Karpas-422 (cell line): ENCODE measurements at regions not wholly inside any gene's neighbourhood (a gene's known extent, or its start where the extent isn't known, plus 50 kb on each side); places are given as distances from the start of the nearest gene placed in this dataset.

Experiments
- DNase-seq: peaks from one replicate; pipeline ENCODE4 v3.0.0-alpha.2; 2015
- H2AFZ ChIP-seq: fragments of 200-600 bp; sonication (generic); 2 replicates; pipeline ENCODE4 v1.6.1; 2014; ENCODE audit warnings: antibody characterized with exemption, low read length, mixed read lengths
- H3K27ac ChIP-seq: fragments of 200-600 bp; sonication (generic); 2 replicates; pipeline ENCODE4 v1.5.1; 2014; ENCODE audit warnings: mild to moderate bottlenecking, low read length, moderate library complexity
- H3K27me3 ChIP-seq: fragments of 200-600 bp; sonication (generic); 2 replicates; pipeline ENCODE4 v1.6.1; 2014; ENCODE audit warnings: low read length, mixed read lengths
- H3K36me3 ChIP-seq: fragments of 200-600 bp; sonication (generic); 2 replicates; pipeline ENCODE4 v1.6.1; 2014; ENCODE audit warnings: low read length, mixed read lengths; ENCODE audit not compliant: insufficient read depth
- H3K4me1 ChIP-seq: fragments of 200-600 bp; sonication (generic); 2 replicates; pipeline ENCODE4 v1.6.1; 2014; ENCODE audit warnings: mild to moderate bottlenecking, low read length, mixed read lengths
- H3K4me2 ChIP-seq: fragments of 200-600 bp; sonication (generic); 2 replicates; pipeline ENCODE4 v1.6.1; 2014; ENCODE audit warnings: low read length, low read depth, mild to moderate bottlenecking; ENCODE audit not compliant: poor library complexity, severe bottlenecking
- H3K4me3 ChIP-seq: fragments of 200-600 bp; sonication (generic); 2 replicates; pipeline ENCODE4 v1.5.1; 2014; ENCODE audit warnings: mild to moderate bottlenecking, antibody characterized with exemption, low read length, mixed read lengths
- H3K79me2 ChIP-seq: fragments of 200-600 bp; sonication (generic); 2 replicates; pipeline ENCODE4 v1.6.1; 2014; ENCODE audit warnings: mild to moderate bottlenecking, low read length, mixed read lengths
- H3K9ac ChIP-seq: fragments of 200-600 bp; sonication (generic); 2 replicates; pipeline ENCODE4 v1.6.0; 2014; ENCODE audit warnings: low read length
- H3K9me2 ChIP-seq: fragments of 200-600 bp; sonication (generic), shearing (Covaris generic); replicated peaks from 2 replicates; pipeline ENCODE4 v1.6.0; 2014; ENCODE audit warnings: mild to moderate bottlenecking, low read length, moderate library complexity; ENCODE audit not compliant: insufficient read depth
- H3K9me3 ChIP-seq: fragments of 300-700, 200-600 bp; sonication (generic); 2 replicates; pipeline ENCODE4 v1.6.1; 2014; ENCODE audit warnings: low read length, mixed read lengths
- H4K20me1 ChIP-seq: fragments of 200-600 bp; sonication (generic); 2 replicates; pipeline ENCODE4 v1.6.1; 2014; ENCODE audit warnings: mild to moderate bottlenecking, antibody characterized with exemption, low read length, low read depth; ENCODE audit not compliant: insufficient read depth

- Histone ChIP-seq H3K9me3 (no peaks in the 10 kb centered on the region), H3K4me3 (no peak overlapping the region), H3K9ac (no peak overlapping the region), H3K36me3 (no peaks in the 10 kb centered on the region), H3K4me1 (peaks cover 6% of the 10 kb centered on the region), H3K27ac (no peak overlapping the region), H3K9me2 (no peaks in the 10 kb centered on the region), H2AFZ (no peak overlapping the region), H3K27me3 (0 out of 2 replicates have a peak, but pooled peaks cover 2% of the 10 kb centered on the region), H3K79me2 (no peaks in the 10 kb centered on the region), H3K4me2 (no peak overlapping the region), H4K20me1 (no peaks in the 10 kb centered on the region)
- DNase-seq: no peak
These were observed 147.7 kb downstream of the SH3BGRL2 start for GRCh38 chr6:79778816-79779215.

DNA sequence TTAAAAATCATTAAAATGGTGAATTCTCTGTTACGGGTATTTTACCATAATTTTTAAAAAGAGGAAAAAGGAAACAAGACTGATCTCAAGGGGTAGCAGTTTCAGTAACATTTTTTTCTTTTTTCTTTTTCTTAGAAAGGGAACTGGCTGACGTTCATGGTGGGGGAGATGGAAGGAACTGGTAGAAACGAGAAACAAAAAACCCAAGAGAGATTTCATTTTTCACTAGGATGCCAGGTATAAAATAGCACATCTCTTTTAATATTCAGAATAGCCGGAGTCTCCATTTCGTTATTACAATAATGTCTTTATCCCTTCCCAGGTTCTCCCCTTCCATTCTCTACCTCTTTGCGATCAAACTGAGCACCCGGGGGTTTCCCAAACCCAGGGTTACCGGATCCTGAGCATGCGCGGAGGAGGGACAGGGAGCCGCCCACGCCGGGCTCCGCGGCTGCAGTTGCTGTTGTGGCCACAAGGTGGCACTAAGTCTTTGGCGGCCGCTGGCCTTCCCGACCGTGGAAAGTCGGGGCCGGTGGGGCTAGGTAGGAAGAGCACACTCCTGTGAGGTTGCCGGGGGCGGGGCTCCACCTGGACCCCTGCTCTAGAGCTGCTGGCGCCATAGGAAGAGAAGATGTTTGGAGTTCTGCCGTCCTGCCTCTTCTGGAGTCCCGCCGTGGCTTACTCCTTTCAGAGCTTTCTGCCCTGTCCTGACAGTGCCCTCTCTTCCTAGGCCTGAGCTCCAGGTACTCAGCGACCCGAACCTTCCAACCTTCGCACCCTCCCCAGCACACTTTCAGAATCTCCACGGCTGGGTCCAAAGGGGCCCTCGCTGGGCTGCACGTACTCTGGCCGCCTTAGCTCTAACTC lies 146.8 kb downstream of the SH3BGRL2 start:
- Histone ChIP-seq H3K27me3 (0 out of 2 replicates have a peak, but pooled peaks cover 2% of the 10 kb centered on the region), H3K4me1 (peaks cover 6% of the 10 kb centered on the region), H3K27ac (no peak overlapping the region), H3K79me2 (no peaks in the 10 kb centered on the region), H3K4me2 (peak overlapping the region; percentile 48), H3K36me3 (no peaks in the 10 kb centered on the region), H4K20me1 (no peaks in the 10 kb centered on the region), H3K9me2 (no peaks in the 10 kb centered on the region), H3K9ac (0 out of 2 replicates have a peak overlapping the region, but pooled peaks have one; percentile 7), H3K9me3 (no peaks in the 10 kb centered on the region), H3K4me3 (peak overlapping the region; percentile 35; the same call in 1 of the 2 replicates), H2AFZ (peak overlapping the region; percentile 53; the same call in 1 of the 2 replicates)
- DNase-seq: peak; percentile 89

DNA sequence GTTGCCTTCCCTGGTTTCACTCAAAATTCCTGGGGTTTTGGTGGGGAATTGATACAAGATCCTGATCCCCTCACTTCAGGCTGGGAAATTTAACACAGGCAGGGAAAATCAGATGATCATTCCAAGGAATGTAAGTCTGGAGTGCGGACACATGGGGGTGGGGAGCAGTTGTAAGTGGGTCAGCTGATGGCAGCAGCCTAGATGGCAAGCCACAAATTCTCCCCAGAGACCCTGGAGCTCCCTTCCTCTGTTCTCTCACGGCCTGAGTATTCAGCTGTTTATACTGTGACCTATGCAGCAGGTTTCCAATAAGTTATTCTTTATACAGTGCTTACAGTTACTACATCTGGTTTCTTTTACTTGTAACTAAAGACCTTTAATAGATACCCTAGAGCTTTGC lies 144.9 kb downstream of the SH3BGRL2 start:
- Histone ChIP-seq H3K36me3 (no peaks in the 10 kb centered on the region), H3K9ac (no peak overlapping the region), H4K20me1 (no peaks in the 10 kb centered on the region), H3K79me2 (no peaks in the 10 kb centered on the region), H3K4me3 (no peak overlapping the region), H3K9me2 (no peaks in the 10 kb centered on the region), H3K27ac (no peak overlapping the region), H3K27me3 (0 out of 2 replicates have a peak, but pooled peaks cover 2% of the 10 kb centered on the region), H2AFZ (no peak overlapping the region), H3K4me2 (no peak overlapping the region), H3K9me3 (no peaks in the 10 kb centered on the region), H3K4me1 (peaks cover 6% of the 10 kb centered on the region)
- DNase-seq: no peak

- no peak for DNase-seq
- Histone ChIP-seq H2AFZ (no peak overlapping the region), H3K79me2 (no peaks in the 10 kb centered on the region), H3K27ac (no peak overlapping the region), H3K4me1 (peaks cover 6% of the 10 kb centered on the region), H3K9me2 (no peaks in the 10 kb centered on the region), H3K4me2 (no peak overlapping the region), H3K9me3 (no peaks in the 10 kb centered on the region), H4K20me1 (no peaks in the 10 kb centered on the region), H3K36me3 (no peaks in the 10 kb centered on the region), H3K4me3 (no peak overlapping the region), H3K9ac (no peak overlapping the region), H3K27me3 (0 out of 2 replicates have a peak, but pooled peaks cover 2% of the 10 kb centered on the region)
These were observed 144.1 kb downstream of the SH3BGRL2 start for GRCh38 chr6:79775222-79775621.

GRCh38 chr6:79764747-79765146 lies 133.6 kb downstream of the SH3BGRL2 start:
- Histone ChIP-seq H4K20me1 (no peaks in the 10 kb centered on the region), H3K36me3 (no peaks in the 10 kb centered on the region), H3K9me2 (no peaks in the 10 kb centered on the region), H3K4me1 (no peaks in the 10 kb centered on the region; the same call in 1 of the 2 replicates), H3K4me2 (no peak overlapping the region), H3K27me3 (no peaks in the 10 kb centered on the region), H3K4me3 (no peak overlapping the region), H3K9me3 (no peaks in the 10 kb centered on the region), H3K79me2 (no peaks in the 10 kb centered on the region), H3K9ac (no peak overlapping the region), H2AFZ (no peak overlapping the region), H3K27ac (no peak overlapping the region)
- no peak for DNase-seq

DNA sequence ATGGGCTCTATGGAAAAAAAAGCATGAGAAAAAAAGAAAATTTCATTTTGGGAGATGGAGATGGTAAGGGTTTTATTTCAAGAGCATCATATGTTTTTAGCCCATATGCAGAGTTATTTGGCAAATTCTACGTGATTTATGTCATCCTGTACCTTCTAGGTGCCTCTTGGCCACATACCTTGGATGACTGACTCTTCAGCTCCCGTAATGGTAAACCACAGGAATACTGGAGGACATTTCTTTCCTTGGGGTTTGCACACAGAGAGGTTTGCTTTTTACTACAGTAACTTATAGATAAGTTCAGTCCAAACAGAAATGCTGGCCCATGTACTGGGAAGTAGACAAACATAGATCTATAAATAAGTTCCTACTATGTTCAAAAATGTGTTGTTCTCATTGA lies 132.2 kb downstream of the SH3BGRL2 start:
- Histone ChIP-seq H3K9ac (no peak overlapping the region), H3K79me2 (no peaks in the 10 kb centered on the region), H3K36me3 (no peaks in the 10 kb centered on the region), H3K4me3 (no peak overlapping the region), H3K27ac (no peak overlapping the region), H3K9me2 (no peaks in the 10 kb centered on the region), H3K4me1 (no peaks in the 10 kb centered on the region; the same call in 1 of the 2 replicates), H2AFZ (no peak overlapping the region), H3K9me3 (no peaks in the 10 kb centered on the region), H4K20me1 (no peaks in the 10 kb centered on the region), H3K4me2 (no peak overlapping the region), H3K27me3 (no peaks in the 10 kb centered on the region)
- DNase-seq: no peak

DNA sequence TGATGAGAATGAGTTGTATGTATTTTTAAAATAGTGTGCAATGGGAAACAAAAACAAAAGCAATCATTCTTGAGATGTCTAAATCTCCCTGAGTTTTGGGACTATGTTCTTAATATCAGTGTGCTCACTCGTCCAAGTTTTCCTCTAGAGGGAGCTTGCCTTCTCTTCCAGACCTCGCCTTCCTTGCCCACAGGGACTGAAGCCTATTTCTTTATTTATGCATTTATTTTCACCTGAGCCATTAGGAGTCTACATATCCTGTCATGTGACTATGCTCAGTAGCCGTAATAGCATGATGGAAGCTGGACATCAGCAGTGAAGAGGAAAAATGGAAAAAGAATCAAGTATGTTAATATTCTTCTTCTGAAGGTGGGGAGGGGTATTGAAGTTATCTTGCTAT lies 131.2 kb downstream of the SH3BGRL2 start:
- no peaks in the 10 kb centered on the region for H3K9me2 ChIP-seq
- H4K20me1 ChIP-seq: no peaks in the 10 kb centered on the region
- H3K4me3 ChIP-seq: no peak overlapping the region
- no peak overlapping the region for H3K4me2 ChIP-seq
- no peaks in the 10 kb centered on the region for H3K27me3 ChIP-seq
- no peaks in the 10 kb centered on the region for H3K36me3 ChIP-seq
- no peak overlapping the region for H3K27ac ChIP-seq
- no peak overlapping the region for H2AFZ ChIP-seq
- H3K9me3 ChIP-seq: no peaks in the 10 kb centered on the region
- H3K9ac ChIP-seq: no peak overlapping the region
- no peak for DNase-seq
- H3K79me2 ChIP-seq: no peaks in the 10 kb centered on the region
- no peaks in the 10 kb centered on the region for H3K4me1 ChIP-seq

DNA sequence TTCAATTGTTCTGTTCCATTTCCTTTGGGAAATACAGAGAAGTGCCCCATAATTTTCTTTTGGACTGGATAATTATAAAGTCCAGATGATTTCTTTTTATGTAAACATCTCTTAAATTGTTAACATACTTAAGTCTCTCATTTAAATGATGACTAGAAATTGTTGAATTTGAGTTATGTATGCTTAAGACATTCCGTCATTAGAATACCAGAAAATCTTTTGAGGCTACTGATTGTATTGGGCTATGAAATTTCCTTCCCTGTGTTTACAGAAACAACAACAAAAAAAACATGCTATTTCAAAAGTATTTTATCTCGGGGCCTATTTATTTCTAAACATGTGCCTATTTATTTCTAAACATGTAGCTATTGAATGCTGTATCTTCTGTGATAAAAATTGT lies 125.4 kb downstream of the SH3BGRL2 start:
- Histone ChIP-seq H3K27me3 (no peaks in the 10 kb centered on the region), H3K4me1 (no peaks in the 10 kb centered on the region), H4K20me1 (no peaks in the 10 kb centered on the region), H3K27ac (no peak overlapping the region), H3K36me3 (no peaks in the 10 kb centered on the region), H3K4me2 (no peak overlapping the region), H3K9me2 (no peaks in the 10 kb centered on the region), H2AFZ (no peak overlapping the region), H3K9me3 (no peaks in the 10 kb centered on the region), H3K9ac (no peak overlapping the region), H3K79me2 (no peaks in the 10 kb centered on the region), H3K4me3 (no peak overlapping the region)
- DNase-seq: no peak
